ENCODE measurements at regions not wholly inside any gene's neighbourhood (a gene's known extent, or its start where the extent isn't known, plus 50 kb on each side); places are given as distances from the start of the nearest gene placed in this dataset.

DNA sequence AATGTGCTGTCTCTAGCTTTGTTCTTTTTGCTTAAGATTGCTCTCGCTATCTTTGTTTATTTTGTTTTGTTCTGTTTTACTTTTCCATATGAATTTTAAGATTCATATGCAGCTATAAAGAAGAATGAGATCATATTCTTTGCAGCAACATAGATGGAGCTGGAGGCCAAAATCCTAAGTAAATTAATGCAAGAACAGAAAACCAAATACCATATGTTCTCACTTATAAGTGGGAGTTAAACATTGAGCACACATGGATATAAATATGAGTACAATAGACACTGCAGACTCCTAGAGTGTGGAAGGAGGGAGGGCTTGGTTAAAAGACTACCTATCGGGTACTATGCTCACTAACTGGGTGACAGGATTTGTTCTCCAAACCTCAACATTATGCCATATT is 237.8 kb downstream of the TRAM1L1 start:
- H3K36me3 ChIP-seq (ENCODE audit: low read depth) = no peaks in the 10 kb centered on the region
- no peaks in the 10 kb centered on the region for H3K9me3 ChIP-seq (ENCODE audit: severe bottlenecking)
- DNase-seq (ENCODE audit: low spot score) (no peak), ATAC-seq (ENCODE audit: low read depth) (no peak)
- no peak overlapping the region for H3K4me3 ChIP-seq (ENCODE audit: severe bottlenecking)
- H3K4me1 ChIP-seq (ENCODE audit: insufficient read depth, poor library complexity, severe bottlenecking) = no peaks in the 10 kb centered on the region
- no peak for TF ChIP-seq CTCF (IDR thresholded peaks at IDR 0.05; ENCODE audit: poor library complexity, severe bottlenecking)
- H3K27me3 ChIP-seq (ENCODE audit: insufficient read depth, poor library complexity, severe bottlenecking) = no peaks in the 10 kb centered on the region
- no peak overlapping the region for H3K27ac ChIP-seq (ENCODE audit: poor library complexity, severe bottlenecking)

DNA sequence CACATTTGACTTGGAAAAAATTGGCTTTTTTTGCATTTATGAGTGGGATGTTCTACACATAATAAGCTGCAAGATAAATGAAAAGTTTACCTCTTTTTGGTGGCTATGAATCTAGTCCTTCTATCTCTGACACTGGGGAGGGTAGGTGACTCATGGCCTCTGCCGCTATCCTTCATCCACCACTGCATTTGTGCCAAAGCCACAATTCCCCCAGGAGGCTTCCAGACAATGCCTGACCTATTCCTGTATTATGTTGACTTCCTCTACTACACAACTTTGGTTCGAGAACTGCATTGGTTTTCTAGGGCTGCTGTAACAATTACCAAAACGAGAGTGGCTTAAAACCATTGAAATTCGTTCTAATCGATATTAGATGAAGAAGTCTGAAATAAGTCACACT is 245.6 kb downstream of the TRAM1L1 start:
- Histone ChIP-seq H3K9me3 (ENCODE audit: severe bottlenecking) (no peaks in the 10 kb centered on the region), H3K4me3 (ENCODE audit: severe bottlenecking) (no peak overlapping the region), H3K36me3 (ENCODE audit: low read depth) (no peaks in the 10 kb centered on the region), H3K27me3 (ENCODE audit: insufficient read depth, poor library complexity, severe bottlenecking) (no peaks in the 10 kb centered on the region), H3K4me1 (ENCODE audit: insufficient read depth, poor library complexity, severe bottlenecking) (no peaks in the 10 kb centered on the region), H3K27ac (ENCODE audit: poor library complexity, severe bottlenecking) (no peak overlapping the region)
- DNase-seq (ENCODE audit: low spot score) (no peak), ATAC-seq (ENCODE audit: low read depth) (no peak)
- TF ChIP-seq CTCF (IDR thresholded peaks at IDR 0.05; ENCODE audit: poor library complexity, severe bottlenecking) = no peak

- no peaks in the 10 kb centered on the region for H3K27me3 ChIP-seq (ENCODE audit: insufficient read depth, poor library complexity, severe bottlenecking)
- H3K36me3 ChIP-seq (ENCODE audit: low read depth) = no peaks in the 10 kb centered on the region
- TF ChIP-seq CTCF (IDR thresholded peaks at IDR 0.05; ENCODE audit: poor library complexity, severe bottlenecking) = no peak
- H3K4me3 ChIP-seq (ENCODE audit: severe bottlenecking) = no peak overlapping the region
- H3K4me1 ChIP-seq (ENCODE audit: insufficient read depth, poor library complexity, severe bottlenecking) = no peaks in the 10 kb centered on the region
- H3K27ac ChIP-seq (ENCODE audit: poor library complexity, severe bottlenecking) = no peak overlapping the region
- ATAC-seq (ENCODE audit: low read depth) = no peak
- no peaks in the 10 kb centered on the region for H3K9me3 ChIP-seq (ENCODE audit: severe bottlenecking)
- no peak for DNase-seq (ENCODE audit: low spot score)
Measured at GRCh38 chr4:116838609-116839008, 246.8 kb downstream of the TRAM1L1 start.

- Histone ChIP-seq H3K4me1 (ENCODE audit: insufficient read depth, poor library complexity, severe bottlenecking) (no peaks in the 10 kb centered on the region), H3K27ac (ENCODE audit: poor library complexity, severe bottlenecking) (no peak overlapping the region), H3K9me3 (ENCODE audit: severe bottlenecking) (no peaks in the 10 kb centered on the region), H3K36me3 (ENCODE audit: low read depth) (no peaks in the 10 kb centered on the region), H3K4me3 (ENCODE audit: severe bottlenecking) (no peak overlapping the region), H3K27me3 (ENCODE audit: insufficient read depth, poor library complexity, severe bottlenecking) (no peaks in the 10 kb centered on the region)
- ATAC-seq (ENCODE audit: low read depth) = no peak
- TF ChIP-seq CTCF (IDR thresholded peaks at IDR 0.05; ENCODE audit: poor library complexity, severe bottlenecking) = no peak
- DNase-seq (ENCODE audit: low spot score) = no peak
Measured at GRCh38 chr4:116829187-116829586, 256.2 kb downstream of the TRAM1L1 start.

GRCh38 chr4:116824172-116824571 is 261.2 kb downstream of the TRAM1L1 start:
- Histone ChIP-seq H3K36me3 (ENCODE audit: low read depth) (no peaks in the 10 kb centered on the region), H3K4me3 (ENCODE audit: severe bottlenecking) (no peak overlapping the region), H3K27me3 (ENCODE audit: insufficient read depth, poor library complexity, severe bottlenecking) (no peaks in the 10 kb centered on the region), H3K9me3 (ENCODE audit: severe bottlenecking) (no peaks in the 10 kb centered on the region), H3K4me1 (ENCODE audit: insufficient read depth, poor library complexity, severe bottlenecking) (no peaks in the 10 kb centered on the region), H3K27ac (ENCODE audit: poor library complexity, severe bottlenecking) (no peak overlapping the region)
- no peak for DNase-seq (ENCODE audit: low spot score)
- no peak for TF ChIP-seq CTCF (IDR thresholded peaks at IDR 0.05; ENCODE audit: poor library complexity, severe bottlenecking)
- no peak for ATAC-seq (ENCODE audit: low read depth)
